OCI-LY1 (cell line): ENCODE measurements at regions not wholly inside any gene's neighbourhood (a gene's known extent, or its start where the extent isn't known, plus 50 kb on each side); places are given as distances from the start of the nearest gene placed in this dataset.

Source experiments
- H2AFZ ChIP-seq: fragments of 200-600 bp; sonication (generic), shearing (Covaris generic); 2 replicates; pipeline ENCODE4 v1.6.0; 2014; ENCODE audit warnings: antibody characterized with exemption, mild to moderate bottlenecking, low read length
- H3F3A ChIP-seq: fragments of 200-600 bp; sonication (generic), shearing (Covaris generic); 2 replicates; pipeline ENCODE4 v1.6.0; 2014; ENCODE audit warnings: mild to moderate bottlenecking, antibody characterized with exemption, low read length, moderate library complexity; ENCODE audit not compliant: insufficient read depth
- H3K27ac ChIP-seq: fragments of 200-600 bp; sonication (generic); 2 replicates; pipeline ENCODE4 v1.5.1; 2014; ENCODE audit warnings: low read length, mixed run types, mild to moderate bottlenecking, low read depth; ENCODE audit not compliant: poor library complexity, severe bottlenecking
- H3K27me3 ChIP-seq: fragments of 200-600 bp; sonication (generic); 2 replicates; pipeline ENCODE4 v1.6.0; 2014; ENCODE audit warnings: antibody characterized with exemption, mild to moderate bottlenecking, low read length, moderate library complexity; ENCODE audit not compliant: insufficient read depth
- H3K36me3 ChIP-seq: fragments of 200-600 bp; sonication (generic); 2 replicates; pipeline ENCODE4 v1.6.1; 2014; ENCODE audit warnings: mild to moderate bottlenecking, antibody characterized with exemption, low read length, moderate library complexity, mixed read lengths; ENCODE audit not compliant: insufficient read depth
- H3K4me1 ChIP-seq: fragments of 200-600 bp; sonication (generic); 2 replicates; pipeline ENCODE4 v1.5.1; 2014; ENCODE audit warnings: mild to moderate bottlenecking, low read length, moderate library complexity; ENCODE audit not compliant: insufficient read depth, severe bottlenecking
- H3K4me2 ChIP-seq: fragments of 200-600 bp; sonication (generic), shearing (Covaris generic); 2 replicates; pipeline ENCODE4 v1.6.1; 2014; ENCODE audit warnings: low read length
- H3K4me3 ChIP-seq: fragments of 200-600 bp; sonication (generic); 2 replicates; pipeline ENCODE4 v1.5.1; 2014; ENCODE audit warnings: low read length, low read depth, mild to moderate bottlenecking, mixed read lengths; ENCODE audit not compliant: poor library complexity, severe bottlenecking
- H3K79me2 ChIP-seq: fragments of 200-600 bp; shearing (Covaris generic); 2 replicates; pipeline ENCODE4 v1.6.1; 2016; ENCODE audit warnings: mixed run types, low read length, mixed read lengths; ENCODE audit not compliant: insufficient read depth
- H3K9ac ChIP-seq: fragments of 200-600 bp; sonication (generic), shearing (Covaris generic); 2 replicates; pipeline ENCODE4 v1.6.1; 2014; ENCODE audit warnings: mild to moderate bottlenecking, low read length, mixed read lengths
- H3K9me2 ChIP-seq: fragments of 200-600 bp; sonication (generic), shearing (Covaris generic); 2 replicates; pipeline ENCODE4 v1.6.1; 2014; ENCODE audit warnings: low read depth, mild to moderate bottlenecking, low read length, mixed read lengths
- H3K9me3 ChIP-seq: fragments of 200-600 bp; shearing (Covaris generic); 2 replicates; pipeline ENCODE4 v1.6.1; 2014; ENCODE audit warnings: low read length, mixed read lengths
- H4K20me1 ChIP-seq: fragments of 200-600 bp; sonication (generic), shearing (Covaris generic); 2 replicates; pipeline ENCODE4 v1.6.0; 2016; ENCODE audit warnings: mild to moderate bottlenecking, low read length; ENCODE audit not compliant: insufficient read depth
- CTCF ChIP-seq: fragments of 200-600 bp; sonication (generic), shearing (Covaris generic); IDR thresholded peaks from 2 replicates; pipeline ENCODE4 v1.5.1; 2017; ENCODE audit warnings: mild to moderate bottlenecking, antibody characterized with exemption, low read length, moderate library complexity, mixed read lengths
- EZH2 ChIP-seq: fragments of 200-600 bp; sonication (generic), shearing (Covaris generic); IDR thresholded peaks from 2 replicates; pipeline ENCODE4 v1.8.0; 2017; ENCODE audit warnings: borderline replicate concordance, mixed run types, mild to moderate bottlenecking, antibody characterized with exemption, low read length, moderate library complexity, mixed read lengths

DNA sequence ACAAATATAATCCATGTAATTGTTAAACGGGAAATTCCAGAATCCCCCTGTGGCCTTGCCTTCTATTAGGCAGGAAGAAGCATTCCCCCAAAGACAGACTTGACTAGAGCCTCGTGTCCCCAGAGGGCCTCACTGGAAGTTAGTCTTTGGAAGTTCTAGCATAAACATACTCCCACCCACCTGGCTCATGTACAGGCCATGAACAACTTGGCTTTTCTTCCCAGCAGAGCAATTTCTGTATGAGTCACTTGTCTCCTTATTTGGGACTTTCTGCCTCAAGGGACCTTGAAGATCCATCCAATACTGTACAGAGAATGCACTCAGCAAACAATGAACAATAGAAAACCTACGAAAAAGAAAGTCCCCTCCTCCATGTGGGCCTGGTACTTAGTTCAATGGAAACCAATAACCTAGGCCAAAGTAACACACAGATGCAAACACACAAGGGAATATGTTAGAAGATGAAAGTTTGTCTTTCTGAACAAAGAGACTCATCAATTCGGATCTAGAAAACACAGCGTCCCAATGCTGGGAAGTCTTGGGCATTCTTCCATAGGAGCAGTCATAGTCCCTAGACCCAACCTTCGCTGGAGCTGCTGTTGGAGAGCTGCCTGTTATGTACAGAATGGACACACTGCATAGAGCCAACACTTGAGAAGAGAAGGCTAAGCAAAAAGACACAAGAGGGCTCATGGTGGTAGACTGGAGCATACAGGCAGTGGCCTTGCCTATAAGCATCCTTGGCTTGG is 303.5 kb downstream of the HRH4 start:
- Histone ChIP-seq H3K9ac (no peak overlapping the region), H3K4me2 (no peak overlapping the region), H3K4me3 (no peak overlapping the region), H3K36me3 (no peaks in the 10 kb centered on the region), H3K79me2 (no peaks in the 10 kb centered on the region), H4K20me1 (no peaks in the 10 kb centered on the region), H2AFZ (no peak overlapping the region), H3K4me1 (no peaks in the 10 kb centered on the region), H3K9me3 (peaks cover 3% of the 10 kb centered on the region; the same call in 1 of the 2 replicates), H3K9me2 (no peaks in the 10 kb centered on the region), H3F3A (no peaks in the 10 kb centered on the region), H3K27ac (no peak overlapping the region), H3K27me3 (no peaks in the 10 kb centered on the region)
- TF ChIP-seq CTCF: no peak
- no peak for TF ChIP-seq EZH2

DNA sequence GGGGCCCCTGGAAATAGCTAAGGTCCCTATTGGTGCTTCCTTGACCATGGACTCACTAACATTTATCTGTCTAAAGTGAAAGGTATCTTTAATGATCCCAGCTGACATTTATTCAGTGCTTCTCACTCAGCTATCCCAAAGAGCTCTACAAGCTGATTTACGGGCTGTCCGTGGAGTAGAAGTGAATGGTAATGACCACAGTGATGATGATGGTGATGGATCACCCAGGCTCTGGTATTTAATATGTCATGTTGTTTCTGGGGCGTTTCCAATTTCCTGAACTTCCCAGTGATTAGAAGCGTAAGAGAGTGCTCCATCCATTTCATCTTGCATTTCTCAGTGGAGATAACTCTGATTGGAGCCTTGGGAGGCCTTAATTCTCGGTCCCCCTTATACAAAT is 304.3 kb downstream of the HRH4 start:
- no peak overlapping the region for H3K27ac ChIP-seq
- no peaks in the 10 kb centered on the region for H4K20me1 ChIP-seq
- H3K36me3 ChIP-seq: no peaks in the 10 kb centered on the region
- no peaks in the 10 kb centered on the region for H3K27me3 ChIP-seq
- no peak overlapping the region for H2AFZ ChIP-seq
- no peaks in the 10 kb centered on the region for H3K4me1 ChIP-seq
- H3K9me3 ChIP-seq: peaks cover 3% of the 10 kb centered on the region; the same call in 1 of the 2 replicates
- no peaks in the 10 kb centered on the region for H3K79me2 ChIP-seq
- no peak overlapping the region for H3K4me2 ChIP-seq
- H3K4me3 ChIP-seq: no peak overlapping the region
- no peaks in the 10 kb centered on the region for H3F3A ChIP-seq
- no peaks in the 10 kb centered on the region for H3K9me2 ChIP-seq
- TF ChIP-seq CTCF: no peak
- no peak for TF ChIP-seq EZH2
- no peak overlapping the region for H3K9ac ChIP-seq

- Histone ChIP-seq H3K9me3 (peaks cover 3% of the 10 kb centered on the region; the same call in 1 of the 2 replicates), H3K4me2 (no peak overlapping the region), H3K9me2 (no peaks in the 10 kb centered on the region), H3F3A (no peaks in the 10 kb centered on the region), H3K79me2 (no peaks in the 10 kb centered on the region), H3K4me1 (no peaks in the 10 kb centered on the region), H3K36me3 (no peaks in the 10 kb centered on the region), H3K4me3 (no peak overlapping the region), H4K20me1 (no peaks in the 10 kb centered on the region), H3K27ac (no peak overlapping the region), H3K9ac (no peak overlapping the region), H2AFZ (no peak overlapping the region), H3K27me3 (no peaks in the 10 kb centered on the region)
- no peak for TF ChIP-seq CTCF
- TF ChIP-seq EZH2: no peak
Observed at GRCh38 chr18:24766376-24766775, 305.9 kb downstream of the HRH4 start.
